ENCODE measurements at regions not wholly inside any gene's neighbourhood (a gene's known extent, or its start where the extent isn't known, plus 50 kb on each side); places are given as distances from the start of the nearest gene placed in this dataset.

DNA sequence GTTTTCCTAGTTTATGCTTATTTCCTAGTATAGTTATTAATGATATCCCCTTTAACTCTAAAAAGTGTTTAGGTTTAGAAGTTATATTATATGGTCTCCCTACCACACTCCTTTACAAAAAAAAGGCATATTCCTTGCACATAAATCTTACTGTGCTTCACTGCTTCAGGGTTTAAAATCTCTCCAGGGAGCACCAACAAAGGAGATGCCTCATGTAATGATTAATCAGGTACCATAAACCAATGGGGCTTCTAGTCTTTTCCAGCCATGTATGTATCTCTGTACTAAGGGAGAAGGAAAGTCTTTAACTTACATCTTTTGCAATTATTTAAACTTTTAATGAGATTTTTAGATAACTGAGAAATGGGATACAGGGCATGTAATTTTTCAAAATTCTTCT is 91.5 kb upstream of the RBMS3 start:
- Mint-ChIP-seq H3K4me1 (ENCODE audit: low read depth) (peaks cover 2% of the 10 kb centered on the region), H3K36me3 (peaks cover 2% of the 10 kb centered on the region), H3K9me3 (ENCODE audit: low read depth) (peaks cover 10% of the 10 kb centered on the region), H3K4me3 (no peak overlapping the region), H3K27ac (no peak overlapping the region), H3K27me3 (no peaks in the 10 kb centered on the region)

- Mint-ChIP-seq H3K27ac (no peak overlapping the region), H3K36me3 (peaks cover 2% of the 10 kb centered on the region), H3K9me3 (ENCODE audit: low read depth) (peaks cover 12% of the 10 kb centered on the region), H3K4me3 (no peak overlapping the region), H3K4me1 (ENCODE audit: low read depth) (no peaks in the 10 kb centered on the region), H3K27me3 (no peaks in the 10 kb centered on the region)
Measured at GRCh38 chr3:29194139-29194538, 86.7 kb upstream of the RBMS3 start.

GRCh38 chr3:29195056-29195455 is 85.8 kb upstream of the RBMS3 start:
- Mint-ChIP-seq H3K27me3 (no peaks in the 10 kb centered on the region), H3K36me3 (peaks cover 2% of the 10 kb centered on the region), H3K27ac (no peak overlapping the region), H3K4me1 (ENCODE audit: low read depth) (no peaks in the 10 kb centered on the region), H3K9me3 (ENCODE audit: low read depth) (peaks cover 12% of the 10 kb centered on the region), H3K4me3 (no peak overlapping the region)

DNA sequence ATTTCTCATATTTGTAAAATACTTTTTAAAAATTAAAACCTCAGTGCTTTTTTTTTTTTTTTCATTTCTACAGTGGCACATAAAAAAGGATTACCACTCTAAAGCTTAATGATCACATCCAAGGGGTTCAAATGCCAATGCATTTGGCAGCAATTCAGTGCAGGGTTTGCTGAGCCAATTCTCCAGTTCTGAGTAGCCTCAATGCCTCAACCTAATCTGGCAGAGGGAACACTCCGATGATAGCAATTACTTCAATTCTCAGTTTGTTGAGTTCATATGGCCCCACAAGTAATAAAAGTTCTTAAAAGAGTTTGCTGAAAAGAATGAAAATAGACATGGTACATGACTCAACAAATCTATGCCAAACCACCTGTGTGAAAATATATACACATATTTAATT is 79.3 kb upstream of the RBMS3 start:
- Mint-ChIP-seq H3K27me3 (peaks cover 4% of the 10 kb centered on the region), H3K4me1 (ENCODE audit: low read depth) (no peaks in the 10 kb centered on the region), H3K9me3 (ENCODE audit: low read depth) (no peaks in the 10 kb centered on the region), H3K4me3 (no peak overlapping the region), H3K27ac (no peak overlapping the region), H3K36me3 (no peaks in the 10 kb centered on the region)

GRCh38 chr3:29202378-29202777 is 78.5 kb upstream of the RBMS3 start:
- Mint-ChIP-seq H3K4me3 (no peak overlapping the region), H3K27me3 (peaks cover 4% of the 10 kb centered on the region), H3K27ac (no peak overlapping the region), H3K36me3 (no peaks in the 10 kb centered on the region), H3K9me3 (ENCODE audit: low read depth) (no peaks in the 10 kb centered on the region), H3K4me1 (ENCODE audit: low read depth) (no peaks in the 10 kb centered on the region)

DNA sequence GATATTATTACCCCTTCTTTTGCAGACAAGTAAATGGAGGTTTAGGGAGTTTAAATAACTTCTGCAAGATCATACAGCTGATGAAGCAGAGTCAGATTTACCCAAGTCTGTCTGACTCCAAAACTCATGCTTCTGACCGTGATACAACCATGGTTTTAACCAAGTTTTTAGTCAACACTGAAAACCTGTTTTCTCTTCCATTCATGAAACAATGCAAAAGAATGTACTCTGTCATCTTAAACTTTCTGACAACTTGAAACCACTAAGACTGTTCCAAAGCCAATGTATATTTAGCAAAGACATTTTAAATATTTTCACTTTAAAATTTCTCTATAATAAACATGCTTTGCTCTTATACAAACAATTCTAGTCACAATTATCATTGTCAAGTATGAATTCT is 77.0 kb upstream of the RBMS3 start:
- peaks cover 4% of the 10 kb centered on the region for H3K27me3 Mint-ChIP-seq
- H3K27ac Mint-ChIP-seq = no peak overlapping the region
- no peak overlapping the region for H3K4me3 Mint-ChIP-seq
- no peaks in the 10 kb centered on the region for H3K9me3 Mint-ChIP-seq (ENCODE audit: low read depth)
- H3K4me1 Mint-ChIP-seq (ENCODE audit: low read depth) = no peaks in the 10 kb centered on the region
- no peaks in the 10 kb centered on the region for H3K36me3 Mint-ChIP-seq

- Mint-ChIP-seq H3K4me1 (ENCODE audit: low read depth) (no peaks in the 10 kb centered on the region), H3K27me3 (peaks cover 4% of the 10 kb centered on the region), H3K36me3 (no peaks in the 10 kb centered on the region), H3K4me3 (no peak overlapping the region), H3K27ac (no peak overlapping the region), H3K9me3 (ENCODE audit: low read depth) (peaks cover 3% of the 10 kb centered on the region)
Measured at GRCh38 chr3:29207427-29207826, 73.4 kb upstream of the RBMS3 start.

DNA sequence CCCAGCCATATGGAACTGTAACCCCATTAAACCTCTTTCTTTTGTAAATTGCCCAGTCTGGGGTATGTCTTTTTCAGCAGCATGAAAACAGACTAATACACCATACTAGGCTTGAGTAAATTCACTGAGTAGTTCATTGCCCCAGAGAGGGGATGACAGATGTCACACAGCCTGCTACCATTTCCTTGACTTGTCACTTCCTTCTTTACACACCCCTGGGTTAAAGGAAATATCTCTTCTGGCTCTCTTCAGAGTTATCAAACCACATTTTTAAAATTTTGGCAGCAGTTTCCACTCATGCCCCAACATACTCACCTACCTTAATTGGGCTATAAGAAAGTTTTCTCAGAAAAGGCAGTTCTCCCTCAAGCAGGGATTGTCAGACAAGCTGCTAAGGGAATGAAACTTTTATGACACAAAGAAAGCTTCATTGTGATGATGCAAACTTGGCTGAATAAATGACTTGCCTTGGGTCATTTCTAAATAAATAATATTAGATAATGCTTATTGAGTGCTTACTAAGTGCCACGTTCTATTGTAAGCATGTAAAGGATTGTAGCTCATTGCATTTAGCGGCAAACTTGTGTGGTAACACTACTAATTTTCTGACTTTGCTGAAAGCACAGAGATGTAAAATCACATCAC is 68.0 kb upstream of the RBMS3 start:
- no peak overlapping the region for H3K27ac Mint-ChIP-seq
- H3K36me3 Mint-ChIP-seq = no peaks in the 10 kb centered on the region
- peaks cover 3% of the 10 kb centered on the region for H3K9me3 Mint-ChIP-seq (ENCODE audit: low read depth)
- no peaks in the 10 kb centered on the region for H3K4me1 Mint-ChIP-seq (ENCODE audit: low read depth)
- no peak overlapping the region for H3K4me3 Mint-ChIP-seq
- H3K27me3 Mint-ChIP-seq = no peaks in the 10 kb centered on the region

DNA sequence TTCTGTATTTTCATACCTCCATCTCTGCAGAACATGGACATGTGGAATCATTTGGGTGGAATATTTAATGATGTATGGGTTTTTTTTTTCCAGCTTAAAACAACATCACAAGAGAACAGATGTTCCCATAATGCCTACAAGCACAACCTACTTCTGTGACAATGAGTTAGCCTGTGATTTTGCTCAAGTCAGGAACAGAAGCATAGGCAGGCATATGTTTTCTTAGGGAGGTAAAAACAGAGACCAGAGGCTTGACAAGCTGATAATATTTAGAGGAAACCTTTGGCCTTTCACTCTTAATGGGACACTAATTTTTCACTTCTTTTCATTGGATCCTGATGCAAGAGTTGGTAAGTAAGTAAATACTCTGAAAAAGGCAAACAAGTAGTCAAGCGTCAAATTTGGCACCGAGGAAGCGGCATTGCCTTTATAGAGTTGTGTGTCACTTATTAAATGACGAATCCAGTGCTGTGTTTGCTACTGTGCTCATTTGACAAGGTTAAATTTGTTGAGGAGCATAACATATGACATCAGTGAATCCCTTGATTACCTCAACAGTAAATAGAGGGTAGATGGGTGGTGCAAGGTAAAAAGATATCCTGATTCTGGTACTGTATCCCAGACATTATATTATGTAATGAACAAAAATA is 66.7 kb upstream of the RBMS3 start:
- Mint-ChIP-seq H3K4me1 (ENCODE audit: low read depth) (no peaks in the 10 kb centered on the region), H3K27ac (no peak overlapping the region), H3K4me3 (no peak overlapping the region), H3K36me3 (no peaks in the 10 kb centered on the region), H3K27me3 (no peaks in the 10 kb centered on the region), H3K9me3 (ENCODE audit: low read depth) (peaks cover 3% of the 10 kb centered on the region)

DNA sequence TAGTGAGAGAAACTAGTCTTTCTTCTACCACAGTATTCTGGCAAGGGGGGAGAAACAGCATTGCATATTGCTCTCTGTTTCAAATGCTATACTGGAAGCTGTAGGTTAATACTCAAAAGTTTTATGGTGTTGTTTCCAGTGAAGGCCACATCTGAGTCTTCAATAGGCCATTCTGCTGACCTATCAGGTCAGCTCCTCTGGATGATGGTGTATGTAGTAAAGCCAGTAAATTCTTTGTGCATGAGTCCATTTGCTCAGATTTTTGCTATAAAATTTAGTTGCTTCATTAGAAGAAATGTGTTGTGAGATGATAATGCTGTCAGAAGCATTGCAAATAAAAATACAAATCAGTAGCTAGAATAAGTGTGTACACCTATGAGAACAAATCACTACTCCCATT is 64.9 kb upstream of the RBMS3 start:
- H3K27ac Mint-ChIP-seq = no peak overlapping the region
- no peaks in the 10 kb centered on the region for H3K4me1 Mint-ChIP-seq (ENCODE audit: low read depth)
- no peaks in the 10 kb centered on the region for H3K36me3 Mint-ChIP-seq
- no peak overlapping the region for H3K4me3 Mint-ChIP-seq
- H3K27me3 Mint-ChIP-seq = no peaks in the 10 kb centered on the region
- peaks cover 3% of the 10 kb centered on the region for H3K9me3 Mint-ChIP-seq (ENCODE audit: low read depth)

- H3K27ac Mint-ChIP-seq = no peak overlapping the region
- no peaks in the 10 kb centered on the region for H3K9me3 Mint-ChIP-seq (ENCODE audit: low read depth)
- no peaks in the 10 kb centered on the region for H3K36me3 Mint-ChIP-seq
- H3K4me3 Mint-ChIP-seq = no peak overlapping the region
- H3K27me3 Mint-ChIP-seq = peaks cover 2% of the 10 kb centered on the region
- no peaks in the 10 kb centered on the region for H3K4me1 Mint-ChIP-seq (ENCODE audit: low read depth)
Measured at GRCh38 chr3:29226706-29227105, 54.2 kb upstream of the RBMS3 start.

DNA sequence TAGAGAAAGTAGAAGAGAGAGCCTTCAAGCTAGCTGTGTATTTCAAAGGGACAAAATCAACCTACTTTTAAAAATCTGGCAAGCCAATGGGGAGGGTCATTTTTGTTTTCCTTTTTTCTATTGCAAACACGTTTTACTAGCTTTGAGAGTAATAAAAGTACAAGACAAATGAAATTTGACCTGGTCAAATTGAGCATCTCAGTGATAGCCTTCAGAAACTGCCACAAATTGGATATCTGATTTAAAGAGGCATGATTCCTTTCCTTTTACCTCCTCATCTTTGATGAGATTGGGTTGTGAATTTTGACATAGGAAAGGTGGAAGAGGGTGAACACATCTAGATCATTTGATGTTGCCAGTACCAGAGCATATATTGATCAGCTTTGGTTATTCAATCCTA is 53.6 kb upstream of the RBMS3 start:
- H3K4me1 Mint-ChIP-seq (ENCODE audit: low read depth) = no peaks in the 10 kb centered on the region
- H3K9me3 Mint-ChIP-seq (ENCODE audit: low read depth) = no peaks in the 10 kb centered on the region
- H3K36me3 Mint-ChIP-seq = no peaks in the 10 kb centered on the region
- no peak overlapping the region for H3K27ac Mint-ChIP-seq
- no peak overlapping the region for H3K4me3 Mint-ChIP-seq
- peaks cover 2% of the 10 kb centered on the region for H3K27me3 Mint-ChIP-seq

Data from activated naive CD8-positive, alpha-beta T cell (primary cell).